Naive thymus-derived CD8-positive, alpha-beta T cell (primary cell): ENCODE measurements at regions not wholly inside any gene's neighbourhood (a gene's known extent, or its start where the extent isn't known, plus 50 kb on each side); places are given as distances from the start of the nearest gene placed in this dataset.

Source experiments
- ATAC-seq, 2 donors: fragments of 150-1000 bp; cut with Tn5 transposase in 1 of 2; sonication (Bioruptor Pico), chemical (Tn5 transposase) in 1 of 2; 1 replicate in 1 of 2; 2 replicates in 1 of 2; pipeline ENCODE4 v1.10.0; 2021; ENCODE audit warnings: mild to moderate bottlenecking in 2 of 2, moderate library complexity in 2 of 2
- POLR2A ChIA-PET: fragments of 350-600 bp; sonication (Branson Sonifier 250); formaldehyde crosslinking; loops from one replicate; lab custom pipeline; 2021; ENCODE audit warnings: antibody characterized with exemption; lab: Charles Lee
- DNase-seq, 10 donors: peaks; one replicate each; pipeline versions ENCODE4 v3.0.0 to v3.0.0-alpha.2; 2020 to 2022
- H3K27ac Mint-ChIP-seq, 10 donors: one replicate each; pipeline ENCODE4 v1.8.0; 2020 to 2022; ENCODE audit warnings: mild to moderate bottlenecking in 10 of 10, mixed read lengths in 10 of 10, moderate library complexity in 4 of 10, inconsistent platforms in 1 of 10
- H3K27me3 Mint-ChIP-seq, 5 donors: one replicate each; pipeline ENCODE4 v1.8.0; 2021 to 2022; ENCODE audit warnings: mixed read lengths in 5 of 5
- H3K36me3 Mint-ChIP-seq, 3 donors: one replicate each; pipeline ENCODE4 v1.8.0; 2020 to 2022; ENCODE audit warnings: mixed read lengths in 3 of 3, mild to moderate bottlenecking in 2 of 3, inconsistent platforms in 1 of 3
- H3K4me1 Mint-ChIP-seq, 4 donors: one replicate each; pipeline ENCODE4 v1.8.0; 2021 to 2022; ENCODE audit warnings: mixed read lengths in 4 of 4
- H3K4me3 Mint-ChIP-seq, 10 donors: one replicate each; pipeline ENCODE4 v1.8.0; 2020 to 2022; ENCODE audit warnings: mild to moderate bottlenecking in 10 of 10, mixed read lengths in 10 of 10, moderate library complexity in 6 of 10, inconsistent platforms in 1 of 10
- H3K9me3 Mint-ChIP-seq, 9 donors: one replicate each; pipeline ENCODE4 v1.8.0; 2020 to 2022; ENCODE audit warnings: mixed read lengths in 9 of 9, mild to moderate bottlenecking in 3 of 9, inconsistent platforms in 1 of 9, moderate library complexity in 1 of 9

GRCh38 chr17:14701886-14702285, 401.0 kb downstream of the HS3ST3B1 start:
- DNase-seq (no peak), ATAC-seq (no peak)
- no peak overlapping the region for H3K27ac Mint-ChIP-seq
- H3K27me3 Mint-ChIP-seq, result peaks cover 0 to 2% (median 0%) of the 10 kb centered on the region in 5 donors
- H3K4me1 Mint-ChIP-seq, result no peaks in the 10 kb centered on the region
- no peak overlapping the region for H3K4me3 Mint-ChIP-seq
- H3K9me3 Mint-ChIP-seq, result no peaks in the 10 kb centered on the region
- POLR2A ChIA-PET, result no interaction called here
- H3K36me3 Mint-ChIP-seq, result no peaks in the 10 kb centered on the region

- H3K4me3 Mint-ChIP-seq, result no peak overlapping the region
- no peak for DNase-seq
- no peak overlapping the region for H3K27ac Mint-ChIP-seq
Observed at GRCh38 chr17:14699574-14700185, 398.8 kb downstream of the HS3ST3B1 start.

DNA sequence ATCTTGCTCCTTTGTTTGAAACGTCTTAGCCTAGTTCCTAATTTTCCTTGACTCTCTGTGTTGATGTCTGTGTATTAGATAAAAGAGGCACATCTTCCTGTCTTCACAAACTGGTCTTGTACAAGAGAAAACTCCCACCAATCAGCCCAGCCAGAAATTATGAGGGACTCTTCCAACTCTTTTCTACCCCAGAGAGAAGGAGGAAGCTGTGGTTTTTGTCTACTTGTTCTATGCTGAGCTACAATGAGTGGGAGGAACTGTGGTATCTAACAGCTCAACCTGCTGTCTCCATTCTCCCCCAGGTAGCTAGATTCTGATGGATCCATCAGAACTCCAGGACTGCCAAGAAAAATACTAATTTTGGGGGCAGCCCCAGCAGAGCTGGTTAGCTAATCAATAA, 392.5 kb downstream of the HS3ST3B1 start:
- Mint-ChIP-seq H3K4me3 (peak overlapping the region in 4 of 10 donors; percentile 7 to 32 (median 26)), H3K4me1 (peaks cover 10 to 16% (median 13%) of the 10 kb centered on the region in 4 donors), H3K36me3 (peaks cover 0 to 39% (median 26%) of the 10 kb centered on the region in 3 donors), H3K27ac (peak overlapping the region in 2 of 10 donors; percentile 38 to 63), H3K9me3 (peaks cover 17 to 47% (median 30%) of the 10 kb centered on the region in 9 donors), H3K27me3 (peaks cover 0 to 8% (median 0%) of the 10 kb centered on the region in 5 donors)
- ATAC-seq (peak in 1 of 2 donors; percentile 50), DNase-seq (peak in 3 of 10 donors; percentile 3 to 22 (median 13))
- POLR2A ChIA-PET, result no interaction called here

More at GRCh38 chr17:14699574-14700185, 398.8 kb downstream of the HS3ST3B1 start:
- H3K9me3 Mint-ChIP-seq, result no peaks in the 10 kb centered on the region
- no peak for ATAC-seq
- no peaks in the 10 kb centered on the region for H3K36me3 Mint-ChIP-seq
- H3K4me1 Mint-ChIP-seq, result no peaks in the 10 kb centered on the region
- peaks cover 0 to 6% (median 0%) of the 10 kb centered on the region in 5 donors for H3K27me3 Mint-ChIP-seq
- POLR2A ChIA-PET, result no interaction called here

GRCh38 chr17:14690704-14691103, 389.8 kb downstream of the HS3ST3B1 start:
- peaks cover 10 to 23% (median 18%) of the 10 kb centered on the region in 4 donors for H3K4me1 Mint-ChIP-seq
- H3K4me3 Mint-ChIP-seq, result no peak overlapping the region
- ATAC-seq (no peak), DNase-seq (no peak)
- H3K27me3 Mint-ChIP-seq, result peaks cover 0 to 1% (median 0%) of the 10 kb centered on the region in 5 donors
- peaks cover 0 to 39% (median 26%) of the 10 kb centered on the region in 3 donors for H3K36me3 Mint-ChIP-seq
- peaks cover 17 to 47% (median 30%) of the 10 kb centered on the region in 9 donors for H3K9me3 Mint-ChIP-seq
- POLR2A ChIA-PET, result no interaction called here
- no peak overlapping the region for H3K27ac Mint-ChIP-seq

- H3K27me3 Mint-ChIP-seq, result peaks cover 0 to 10% (median 0%) of the 10 kb centered on the region in 5 donors
- no peak overlapping the region for H3K27ac Mint-ChIP-seq
- DNase-seq, result no peak
- peaks cover 17 to 43% (median 27%) of the 10 kb centered on the region in 9 donors for H3K9me3 Mint-ChIP-seq
- ATAC-seq, result no peak
- peaks cover under 1 to 10% (median 6%) of the 10 kb centered on the region in 4 donors for H3K4me1 Mint-ChIP-seq
- no peak overlapping the region for H3K4me3 Mint-ChIP-seq
- POLR2A ChIA-PET, result no interaction called here
- H3K36me3 Mint-ChIP-seq, result peaks cover 0 to 35% (median 24%) of the 10 kb centered on the region in 3 donors
Observed at GRCh38 chr17:14688134-14688533, 387.3 kb downstream of the HS3ST3B1 start.

DNA sequence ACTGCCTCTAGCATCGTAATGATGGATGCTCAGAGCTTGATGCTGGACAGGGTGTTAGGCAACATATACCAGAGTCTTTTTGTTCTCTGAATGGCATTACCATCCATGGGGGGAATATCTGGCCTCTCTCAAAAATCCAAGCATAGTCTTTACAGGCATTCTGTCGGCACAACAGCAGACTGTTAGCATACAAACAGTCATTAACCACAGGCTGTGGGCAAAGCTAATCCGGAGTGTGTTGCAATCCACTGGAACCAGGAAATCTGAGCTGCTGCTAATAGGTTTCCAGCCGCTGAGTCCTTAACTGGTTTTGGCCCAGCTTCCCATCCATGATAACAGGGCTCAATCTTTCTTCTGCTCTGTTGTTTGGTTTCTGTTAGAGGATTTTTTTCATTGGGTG, 371.9 kb downstream of the HS3ST3B1 start:
- no peak for ATAC-seq
- Mint-ChIP-seq H3K36me3 (no peaks in the 10 kb centered on the region), H3K27ac (no peak overlapping the region), H3K4me3 (no peak overlapping the region), H3K4me1 (no peaks in the 10 kb centered on the region), H3K27me3 (peaks cover 0 to 15% (median 10%) of the 10 kb centered on the region in 5 donors), H3K9me3 (peaks cover 0 to 6% (median 0%) of the 10 kb centered on the region in 9 donors)
- POLR2A ChIA-PET, result no interaction called here
- no peak for DNase-seq

- H3K9me3 Mint-ChIP-seq, result no peaks in the 10 kb centered on the region
- POLR2A ChIA-PET, result no interaction called here
- H3K27me3 Mint-ChIP-seq, result peaks cover 0 to 15% (median 11%) of the 10 kb centered on the region in 5 donors
- H3K4me3 Mint-ChIP-seq, result no peak overlapping the region
- ATAC-seq (no peak), DNase-seq (no peak)
- H3K36me3 Mint-ChIP-seq, result no peaks in the 10 kb centered on the region
- H3K27ac Mint-ChIP-seq, result no peak overlapping the region
- H3K4me1 Mint-ChIP-seq, result peaks cover 0 to 2% (median 0%) of the 10 kb centered on the region in 4 donors
Observed at GRCh38 chr17:14670861-14671260, 370.0 kb downstream of the HS3ST3B1 start.

DNA sequence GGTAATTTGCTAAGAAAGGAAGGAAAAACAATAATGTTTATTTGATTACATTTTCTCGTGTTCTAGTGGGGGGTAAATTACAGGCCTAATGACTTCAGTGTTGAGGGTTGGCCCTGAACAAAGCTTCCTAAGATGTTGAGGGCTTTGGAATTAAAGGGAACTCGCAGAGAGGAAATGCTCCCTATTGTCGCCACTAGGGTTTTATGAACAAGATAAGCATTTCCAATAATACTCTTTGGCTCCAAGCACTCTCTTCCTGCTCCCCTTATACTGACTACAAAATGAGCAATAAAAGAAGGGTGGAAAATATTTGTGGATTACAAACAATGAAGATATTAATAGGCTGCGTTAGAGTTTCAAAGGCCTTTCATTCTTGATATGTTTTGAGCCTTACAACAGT, 363.6 kb downstream of the HS3ST3B1 start:
- Mint-ChIP-seq H3K9me3 (peaks cover 0 to 1% (median 0%) of the 10 kb centered on the region in 9 donors), H3K4me1 (peaks cover 0 to 2% (median 0%) of the 10 kb centered on the region in 4 donors), H3K27ac (no peak overlapping the region), H3K4me3 (no peak overlapping the region), H3K36me3 (no peaks in the 10 kb centered on the region), H3K27me3 (peaks cover 0 to 13% (median 9%) of the 10 kb centered on the region in 5 donors)
- ATAC-seq (no peak), DNase-seq (no peak)
- POLR2A ChIA-PET, result no interaction called here

- no peak overlapping the region for H3K4me3 Mint-ChIP-seq
- POLR2A ChIA-PET, result no interaction called here
- no peak overlapping the region for H3K27ac Mint-ChIP-seq
- H3K9me3 Mint-ChIP-seq, result peaks cover 0 to under 1% (median 0%) of the 10 kb centered on the region in 9 donors
- no peak for DNase-seq
- ATAC-seq, result no peak
- peaks cover 0 to 16% (median 0%) of the 10 kb centered on the region in 5 donors for H3K27me3 Mint-ChIP-seq
- no peaks in the 10 kb centered on the region for H3K4me1 Mint-ChIP-seq
- H3K36me3 Mint-ChIP-seq, result peaks cover 0 to under 1% (median 0%) of the 10 kb centered on the region in 3 donors
Observed at GRCh38 chr17:14641117-14641516, 340.2 kb downstream of the HS3ST3B1 start.

DNA sequence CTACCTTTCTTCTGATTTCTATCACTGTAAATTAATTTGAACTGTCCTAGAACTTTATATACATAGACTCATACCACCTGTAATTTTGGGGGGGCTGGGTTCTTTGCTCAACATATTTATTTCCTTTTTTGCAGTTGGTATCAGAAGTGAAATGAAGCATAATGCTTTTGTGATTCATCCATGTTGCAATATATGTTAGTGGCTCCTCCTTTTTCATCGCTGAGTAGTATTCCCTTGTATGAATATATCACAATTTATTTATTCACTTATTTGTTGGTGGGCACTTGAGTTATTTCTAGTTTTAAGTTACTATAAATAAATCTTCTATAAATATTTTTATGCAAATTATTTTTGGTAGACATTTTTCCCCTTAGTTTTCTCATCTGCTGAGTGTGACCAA, 336.4 kb downstream of the HS3ST3B1 start:
- no peak for DNase-seq
- no peaks in the 10 kb centered on the region for H3K36me3 Mint-ChIP-seq
- no peak for ATAC-seq
- H3K4me3 Mint-ChIP-seq, result no peak overlapping the region
- H3K9me3 Mint-ChIP-seq, result peaks cover 0 to 2% (median 0%) of the 10 kb centered on the region in 9 donors
- POLR2A ChIA-PET, result no interaction called here
- H3K4me1 Mint-ChIP-seq, result no peaks in the 10 kb centered on the region
- H3K27ac Mint-ChIP-seq, result no peak overlapping the region
- H3K27me3 Mint-ChIP-seq, result peaks cover 0 to 16% (median 0%) of the 10 kb centered on the region in 5 donors

GRCh38 chr17:14630621-14631020, 329.7 kb downstream of the HS3ST3B1 start:
- H3K4me1 Mint-ChIP-seq, result no peaks in the 10 kb centered on the region
- POLR2A ChIA-PET, result no interaction called here
- H3K36me3 Mint-ChIP-seq, result peaks cover 0 to 3% (median 3%) of the 10 kb centered on the region in 3 donors
- H3K9me3 Mint-ChIP-seq, result peaks cover 0 to 7% (median 0%) of the 10 kb centered on the region in 9 donors
- DNase-seq, result no peak
- no peak overlapping the region for H3K27ac Mint-ChIP-seq
- peaks cover 0 to 11% (median 0%) of the 10 kb centered on the region in 5 donors for H3K27me3 Mint-ChIP-seq
- ATAC-seq, result no peak
- no peak overlapping the region for H3K4me3 Mint-ChIP-seq

DNA sequence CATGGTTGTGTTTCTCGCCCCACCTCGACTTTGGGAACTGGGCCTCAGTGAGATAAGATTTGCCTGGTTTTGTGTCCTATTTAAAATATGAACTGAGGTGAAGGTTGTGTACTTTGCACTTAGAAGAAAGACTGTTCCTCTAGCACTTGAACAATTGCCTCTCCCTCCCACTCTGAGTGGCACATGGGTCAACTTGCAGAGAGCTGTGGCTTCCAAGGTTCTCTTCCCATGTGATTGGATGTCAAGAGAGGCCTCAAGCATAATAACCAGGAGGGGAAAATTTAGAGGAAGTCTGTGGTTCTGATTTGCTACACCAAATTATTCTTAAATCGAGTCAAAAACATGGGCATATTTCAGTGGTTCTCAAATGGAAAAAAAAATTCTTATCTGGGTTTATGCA, 329.2 kb downstream of the HS3ST3B1 start:
- Mint-ChIP-seq H3K27me3 (peaks cover 0 to 11% (median 0%) of the 10 kb centered on the region in 5 donors), H3K9me3 (peaks cover 0 to 7% (median 0%) of the 10 kb centered on the region in 9 donors), H3K4me1 (no peaks in the 10 kb centered on the region), H3K27ac (peak overlapping the region in 1 of 10 donors; percentile 31), H3K36me3 (peaks cover 0 to 3% (median 3%) of the 10 kb centered on the region in 3 donors), H3K4me3 (no peak overlapping the region)
- POLR2A ChIA-PET, result no interaction called here
- ATAC-seq (no peak), DNase-seq (no peak)

DNA sequence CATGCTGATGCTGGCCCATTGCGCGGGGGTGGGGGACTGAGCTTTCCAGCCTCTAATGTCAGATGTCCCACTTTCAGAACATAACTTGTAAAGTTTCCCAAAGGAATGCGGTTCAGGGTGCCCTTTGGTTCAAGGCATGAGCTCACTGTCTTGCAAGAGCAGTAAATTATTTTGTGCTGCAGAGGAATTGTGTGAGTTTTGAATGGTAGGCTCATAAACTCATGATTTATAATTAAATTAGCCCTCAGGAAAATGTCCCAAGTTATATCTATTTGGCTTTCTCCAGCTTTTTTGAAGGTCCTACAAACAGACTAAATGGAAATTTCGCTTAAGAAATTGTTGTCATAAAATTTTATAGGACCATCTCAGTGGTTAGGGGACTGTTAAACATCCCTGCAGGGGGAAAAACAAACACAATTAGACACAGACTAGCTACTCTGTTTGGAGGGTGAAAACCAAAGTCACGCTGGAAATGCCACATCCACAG, 321.8 kb downstream of the HS3ST3B1 start:
- Mint-ChIP-seq H3K36me3 (no peaks in the 10 kb centered on the region), H3K4me1 (no peaks in the 10 kb centered on the region), H3K4me3 (no peak overlapping the region), H3K9me3 (no peaks in the 10 kb centered on the region), H3K27me3 (peaks cover 0 to 15% (median 0%) of the 10 kb centered on the region in 5 donors), H3K27ac (peak overlapping the region in 1 of 10 donors; percentile 7)
- ATAC-seq (no peak), DNase-seq (no peak)
- POLR2A ChIA-PET, result no interaction called here
